Caco-2 (cell line): ENCODE measurements at regions not wholly inside any gene's neighbourhood (a gene's known extent, or its start where the extent isn't known, plus 50 kb on each side); places are given as distances from the start of the nearest gene placed in this dataset.

Experiments
- BruUV-seq: library from RNA; stranded (reverse); fragments of 400-500 nt; replicated peaks from 2 replicates; lab custom pipeline; 2021; lab: Mats Ljungman, UMichigan
- CTCF ChIA-PET: fragments of 300-600 bp; sonication (Branson Sonifier 250); formaldehyde crosslinking; loops from one replicate; lab custom pipeline; 2022; ENCODE audit warnings: antibody characterized with exemption; lab: Charles Lee
- POLR2A ChIA-PET: fragments of 300-600 bp; sonication (Branson Sonifier 250); formaldehyde crosslinking; loops from one replicate; lab custom pipeline; 2022; ENCODE audit warnings: antibody characterized with exemption; lab: Charles Lee
- DNase-seq, 2 experiments: peaks; one replicate each; pipeline versions ENCODE4 v3.0.0 to v3.0.0-alpha.2; 2020 to 2022
- H3K27me3 ChIP-seq: replicated peaks from 2 replicates; pipeline ENCODE4 v1.6.0; 2011; ENCODE audit warnings: low read length; ENCODE audit not compliant: control insufficient read depth, insufficient read depth
- H3K36me3 ChIP-seq: 2 replicates; pipeline ENCODE4 v1.5.1; 2011; ENCODE audit warnings: low read length; ENCODE audit not compliant: control insufficient read depth, insufficient read depth
- H3K4me1 ChIP-seq: fragments of 250-450 bp; sonication (Bioruptor Pico); 2 replicates; pipeline ENCODE4 v1.5.1; 2020; ENCODE audit warnings: mild to moderate bottlenecking
- H3K4me3 ChIP-seq: 2 replicates; pipeline ENCODE4 v1.5.1; 2011; ENCODE audit warnings: low read depth, mild to moderate bottlenecking, control low read depth, low read length
- H3K9me3 ChIP-seq: fragments of 250-450 bp; sonication (Bioruptor Pico); 2 replicates; pipeline ENCODE4 v1.5.1; 2020; ENCODE audit warnings: mild to moderate bottlenecking, moderate library complexity
- H3K27ac Mint-ChIP-seq: one replicate; pipeline ENCODE4 v1.8.0; 2022; ENCODE audit warnings: mixed read lengths; ENCODE audit not compliant: unreplicated experiment
- H3K27me3 Mint-ChIP-seq: one replicate; pipeline ENCODE4 v1.8.0; 2022; ENCODE audit warnings: mixed read lengths; ENCODE audit not compliant: insufficient read depth, unreplicated experiment
- H3K36me3 Mint-ChIP-seq: one replicate; pipeline ENCODE4 v1.8.0; 2022; ENCODE audit warnings: mild to moderate bottlenecking, mixed read lengths; ENCODE audit not compliant: insufficient read depth, unreplicated experiment
- H3K4me1 Mint-ChIP-seq: one replicate; pipeline ENCODE4 v1.8.0; 2022; ENCODE audit warnings: low read depth, mixed read lengths; ENCODE audit not compliant: unreplicated experiment
- H3K4me3 Mint-ChIP-seq: one replicate; pipeline ENCODE4 v1.8.0; 2022; ENCODE audit warnings: mild to moderate bottlenecking, moderate library complexity, mixed read lengths; ENCODE audit not compliant: unreplicated experiment
- H3K9me3 Mint-ChIP-seq: one replicate; pipeline ENCODE4 v1.8.0; 2022; ENCODE audit warnings: mixed read lengths; ENCODE audit not compliant: unreplicated experiment
- CTCF ChIP-seq, 2 experiments: fragments of 200-600 bp in 1 of 2; IDR thresholded peaks; 1 replicate in 1 of 2; 2 replicates in 1 of 2; pipeline versions ENCODE4 v1.5.1 to v1.8.0; 2011 to 2022; ENCODE audit warnings: antibody characterized with exemption in 1 of 2, control low read depth in 1 of 2, inconsistent platforms in 1 of 2, low read depth in 1 of 2, low read length in 1 of 2, mild to moderate bottlenecking in 1 of 2, moderate library complexity in 1 of 2; ENCODE audit not compliant: insufficient read depth in 1 of 2, severe bottlenecking in 1 of 2, unreplicated experiment in 1 of 2
- intact Hi-C: fragments of 100-400 bp; cut with micrococcal nuclease; formaldehyde crosslinking; loops from one replicate; pipeline ENCODE4 v1.10.0; 2022; ENCODE audit not compliant: unreplicated experiment

- H3K9me3 ChIP-seq = no peaks in the 10 kb centered on the region
- no peak overlapping the region for H3K27ac Mint-ChIP-seq
- H3K4me3 ChIP-seq = no peak overlapping the region
- CTCF ChIA-PET = no interaction called here
- intact Hi-C loops = no loop called here
- no peaks in the 10 kb centered on the region for H3K36me3 Mint-ChIP-seq
- TF ChIP-seq CTCF (IDR thresholded peaks at IDR 0.05; ENCODE audit: insufficient read depth in 1 of 2, low read depth in 1 of 2, low read length in 1 of 2, severe bottlenecking in 1 of 2, unreplicated experiment in 1 of 2) = no peak
- no peaks in the 10 kb centered on the region for H3K27me3 ChIP-seq
- H3K9me3 Mint-ChIP-seq = no peaks in the 10 kb centered on the region
- H3K4me3 Mint-ChIP-seq = no peak overlapping the region
- no peaks in the 10 kb centered on the region for H3K36me3 ChIP-seq
- POLR2A ChIA-PET = no interaction called here
- no peaks in the 10 kb centered on the region for H3K4me1 Mint-ChIP-seq
- no peaks in the 10 kb centered on the region for H3K27me3 Mint-ChIP-seq
- DNase-seq = no peak
- no TSS peak for BruUV-seq
- H3K4me1 ChIP-seq = no peaks in the 10 kb centered on the region
Measured at GRCh38 chr1:95386915-95387314, 152.9 kb downstream of the RWDD3 start.

GRCh38 chr1:95388031-95388430 is 154.0 kb downstream of the RWDD3 start:
- ChIA-PET POLR2A (no interaction called here), CTCF (no interaction called here)
- Histone ChIP-seq H3K4me3 (no peak overlapping the region), H3K27me3 (no peaks in the 10 kb centered on the region), H3K4me1 (no peaks in the 10 kb centered on the region), H3K36me3 (no peaks in the 10 kb centered on the region), H3K9me3 (no peaks in the 10 kb centered on the region)
- Mint-ChIP-seq H3K27me3 (peaks cover 2% of the 10 kb centered on the region), H3K4me3 (no peak overlapping the region), H3K36me3 (no peaks in the 10 kb centered on the region), H3K27ac (no peak overlapping the region), H3K4me1 (no peaks in the 10 kb centered on the region), H3K9me3 (no peaks in the 10 kb centered on the region)
- TF ChIP-seq CTCF (IDR thresholded peaks at IDR 0.05; ENCODE audit: insufficient read depth in 1 of 2, low read depth in 1 of 2, low read length in 1 of 2, severe bottlenecking in 1 of 2, unreplicated experiment in 1 of 2) = no peak
- no peak for DNase-seq
- intact Hi-C loops = no loop called here
- BruUV-seq = no TSS peak

GRCh38 chr1:95393434-95393833 is 159.4 kb downstream of the RWDD3 start:
- ChIA-PET CTCF (no interaction called here), POLR2A (no interaction called here)
- no peaks in the 10 kb centered on the region for H3K4me1 Mint-ChIP-seq
- Histone ChIP-seq H3K4me3 (no peak overlapping the region), H3K4me1 (no peaks in the 10 kb centered on the region), H3K36me3 (no peaks in the 10 kb centered on the region), H3K27me3 (no peaks in the 10 kb centered on the region), H3K9me3 (no peaks in the 10 kb centered on the region)
- H3K36me3 Mint-ChIP-seq = no peaks in the 10 kb centered on the region
- no TSS peak for BruUV-seq
- H3K27ac Mint-ChIP-seq = no peak overlapping the region
- intact Hi-C loops = no loop called here
- no peak overlapping the region for H3K4me3 Mint-ChIP-seq
- H3K9me3 Mint-ChIP-seq = no peaks in the 10 kb centered on the region
- H3K27me3 Mint-ChIP-seq = peaks cover 2% of the 10 kb centered on the region
- no peak for TF ChIP-seq CTCF (IDR thresholded peaks at IDR 0.05; ENCODE audit: insufficient read depth in 1 of 2, low read depth in 1 of 2, low read length in 1 of 2, severe bottlenecking in 1 of 2, unreplicated experiment in 1 of 2)
- DNase-seq = no peak
